ENCODE measurements at regions not wholly inside any gene's neighbourhood (a gene's known extent, or its start where the extent isn't known, plus 50 kb on each side); places are given as distances from the start of the nearest gene placed in this dataset.

DNA sequence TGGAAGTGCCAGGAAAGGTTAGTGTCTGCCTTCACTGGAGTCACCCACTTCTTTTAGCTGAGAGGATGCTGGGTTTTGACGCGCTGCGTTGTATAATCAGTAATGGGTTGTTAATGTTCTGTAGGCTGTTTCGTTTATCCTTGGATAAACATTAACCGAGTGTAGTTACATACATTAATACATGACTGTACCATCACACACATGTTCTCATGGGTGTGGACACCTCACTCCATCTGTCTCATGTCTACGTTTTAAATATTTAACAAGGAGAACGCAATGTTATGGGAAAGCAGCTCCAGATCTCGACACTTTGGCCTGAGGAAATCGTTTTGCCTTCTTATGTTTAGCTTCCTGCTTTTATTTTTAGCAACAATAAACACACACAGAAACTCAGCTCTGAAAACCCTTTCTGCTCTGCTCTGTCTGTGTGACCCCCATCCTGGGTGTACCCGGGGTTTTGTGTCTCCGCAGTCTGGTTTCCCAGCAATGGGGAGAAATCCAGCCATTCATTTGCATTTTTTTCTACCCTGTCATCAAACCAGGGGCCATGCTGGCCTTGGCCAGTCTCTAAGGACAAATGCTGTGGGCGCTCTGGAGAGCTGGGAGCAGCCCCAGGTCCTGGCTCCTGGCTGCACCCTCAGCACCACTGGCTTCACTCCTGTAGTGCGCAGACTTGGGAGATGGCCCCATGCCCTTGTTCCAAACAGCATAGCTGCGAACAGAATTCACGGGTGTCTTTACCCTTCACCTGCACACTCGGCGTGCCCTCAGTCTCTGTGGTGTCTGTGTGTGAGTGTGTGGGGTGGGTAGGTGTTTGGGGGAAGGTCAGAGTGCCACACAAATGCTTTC, 110.8 kb downstream of the ERMARD start:
- Histone ChIP-seq H3K4me1 (ENCODE audit: insufficient read depth, low read length) (no peaks in the 10 kb centered on the region), H3K27ac (ENCODE audit: low read depth, low read length) (no peak overlapping the region), H3K4me3 (ENCODE audit: insufficient read depth, low read depth, low read length) (no peak overlapping the region), H3K9ac (ENCODE audit: low read length) (no peak overlapping the region), H3K79me2 (ENCODE audit: insufficient read depth, low read length) (no peaks in the 10 kb centered on the region), H2AFZ (ENCODE audit: low read depth, low read length) (no peak overlapping the region), H4K20me1 (ENCODE audit: insufficient read depth, low read length) (no peaks in the 10 kb centered on the region), H3K36me3 (ENCODE audit: insufficient read depth, low read length) (no peaks in the 10 kb centered on the region), H3K9me3 (ENCODE audit: insufficient read depth, low read depth, low read length) (peaks cover 14% of the 10 kb centered on the region), H3K4me2 (ENCODE audit: low read length) (no peak overlapping the region), H3K27me3 (ENCODE audit: insufficient read depth, low read length) (no peaks in the 10 kb centered on the region)
- no peaks in the 10 kb centered on the region for H3K4me1 Mint-ChIP-seq (ENCODE audit: low read depth, unreplicated experiment)
- FAIRE-seq (no peak), DNase-seq (ENCODE audit: low read depth) (no peak)
- no peak for TF ChIP-seq EZH2 (IDR thresholded peaks at IDR 0.05; ENCODE audit: insufficient read depth, low read length)
- TF ChIP-seq, protein P1, sequence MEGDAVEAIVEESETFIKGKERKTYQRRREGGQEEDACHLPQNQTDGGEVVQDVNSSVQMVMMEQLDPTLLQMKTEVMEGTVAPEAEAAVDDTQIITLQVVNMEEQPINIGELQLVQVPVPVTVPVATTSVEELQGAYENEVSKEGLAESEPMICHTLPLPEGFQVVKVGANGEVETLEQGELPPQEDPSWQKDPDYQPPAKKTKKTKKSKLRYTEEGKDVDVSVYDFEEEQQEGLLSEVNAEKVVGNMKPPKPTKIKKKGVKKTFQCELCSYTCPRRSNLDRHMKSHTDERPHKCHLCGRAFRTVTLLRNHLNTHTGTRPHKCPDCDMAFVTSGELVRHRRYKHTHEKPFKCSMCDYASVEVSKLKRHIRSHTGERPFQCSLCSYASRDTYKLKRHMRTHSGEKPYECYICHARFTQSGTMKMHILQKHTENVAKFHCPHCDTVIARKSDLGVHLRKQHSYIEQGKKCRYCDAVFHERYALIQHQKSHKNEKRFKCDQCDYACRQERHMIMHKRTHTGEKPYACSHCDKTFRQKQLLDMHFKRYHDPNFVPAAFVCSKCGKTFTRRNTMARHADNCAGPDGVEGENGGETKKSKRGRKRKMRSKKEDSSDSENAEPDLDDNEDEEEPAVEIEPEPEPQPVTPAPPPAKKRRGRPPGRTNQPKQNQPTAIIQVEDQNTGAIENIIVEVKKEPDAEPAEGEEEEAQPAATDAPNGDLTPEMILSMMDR (IDR thresholded peaks at IDR 0.05; ENCODE audit: insufficient read depth, low read depth, low read length) = no peak
- peaks cover 28% of the 10 kb centered on the region for H3K27me3 Mint-ChIP-seq (ENCODE audit: low read depth, unreplicated experiment)
- H3K4me3 Mint-ChIP-seq (ENCODE audit: unreplicated experiment) = no peak overlapping the region
- peaks cover 5% of the 10 kb centered on the region for H3K36me3 Mint-ChIP-seq (ENCODE audit: low read depth, unreplicated experiment)
- H3K9me3 Mint-ChIP-seq (ENCODE audit: unreplicated experiment) = peaks cover 5% of the 10 kb centered on the region
- no peak overlapping the region for H3K27ac Mint-ChIP-seq (ENCODE audit: unreplicated experiment)

DNA sequence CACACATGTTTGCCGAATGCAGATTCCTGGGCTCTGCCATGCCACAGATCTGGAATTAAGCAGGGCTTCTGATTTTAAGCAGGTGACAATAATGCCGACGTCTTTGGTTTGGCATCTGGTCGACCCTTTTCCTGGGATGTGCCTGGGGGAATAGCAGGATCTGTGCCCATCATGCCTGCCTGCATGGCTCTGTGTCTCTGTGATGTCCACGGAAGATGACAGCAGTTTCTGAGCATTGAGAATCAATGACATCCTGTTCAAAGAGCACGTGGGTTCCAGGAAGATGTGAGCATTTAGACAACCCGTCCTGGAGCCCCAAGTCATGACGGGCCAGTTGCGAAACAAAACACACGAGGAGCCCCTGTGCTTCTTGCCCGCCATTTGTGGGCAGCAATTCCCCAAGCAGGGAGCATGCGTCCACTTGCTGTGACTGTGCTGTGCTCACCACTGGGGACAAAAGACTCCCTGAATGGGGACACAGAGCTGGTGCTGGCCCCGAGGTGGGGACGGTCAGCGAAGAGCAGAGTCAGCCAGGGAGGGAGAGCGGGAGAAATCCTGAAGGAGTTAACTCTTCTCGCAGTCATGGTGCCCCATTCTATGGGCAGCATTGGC, 110.1 kb downstream of the ERMARD start:
- Histone ChIP-seq H3K4me3 (ENCODE audit: insufficient read depth, low read depth, low read length) (no peak overlapping the region), H3K4me2 (ENCODE audit: low read length) (no peak overlapping the region), H3K27ac (ENCODE audit: low read depth, low read length) (no peak overlapping the region), H3K9ac (ENCODE audit: low read length) (no peak overlapping the region), H4K20me1 (ENCODE audit: insufficient read depth, low read length) (no peaks in the 10 kb centered on the region), H3K79me2 (ENCODE audit: insufficient read depth, low read length) (no peaks in the 10 kb centered on the region), H3K36me3 (ENCODE audit: insufficient read depth, low read length) (no peaks in the 10 kb centered on the region), H3K27me3 (ENCODE audit: insufficient read depth, low read length) (no peaks in the 10 kb centered on the region), H2AFZ (ENCODE audit: low read depth, low read length) (no peak overlapping the region), H3K4me1 (ENCODE audit: insufficient read depth, low read length) (no peaks in the 10 kb centered on the region), H3K9me3 (ENCODE audit: insufficient read depth, low read depth, low read length) (peaks cover 14% of the 10 kb centered on the region)
- peaks cover 6% of the 10 kb centered on the region for H3K9me3 Mint-ChIP-seq (ENCODE audit: unreplicated experiment)
- TF ChIP-seq EZH2 (IDR thresholded peaks at IDR 0.05; ENCODE audit: insufficient read depth, low read length) = no peak
- TF ChIP-seq, protein P1 (IDR thresholded peaks at IDR 0.05; ENCODE audit: insufficient read depth, low read depth, low read length) = no peak
- FAIRE-seq (no peak), DNase-seq (ENCODE audit: low read depth) (no peak)
- no peak overlapping the region for H3K27ac Mint-ChIP-seq (ENCODE audit: unreplicated experiment)
- H3K4me3 Mint-ChIP-seq (ENCODE audit: unreplicated experiment) = no peak overlapping the region
- peaks cover 26% of the 10 kb centered on the region for H3K27me3 Mint-ChIP-seq (ENCODE audit: low read depth, unreplicated experiment)
- H3K36me3 Mint-ChIP-seq (ENCODE audit: low read depth, unreplicated experiment) = peaks cover 5% of the 10 kb centered on the region
- no peaks in the 10 kb centered on the region for H3K4me1 Mint-ChIP-seq (ENCODE audit: low read depth, unreplicated experiment)

Measured in astrocyte (in vitro differentiated cells and primary cell).